Neural progenitor cell (in vitro differentiated cells): ENCODE measurements at regions not wholly inside any gene's neighbourhood (a gene's known extent, or its start where the extent isn't known, plus 50 kb on each side); places are given as distances from the start of the nearest gene placed in this dataset.

Experiments used
- EZH2phosphoT487 ChIP-seq: fragments of 200-600 bp; sonication (generic); IDR thresholded peaks from 2 replicates; pipeline ENCODE4 v1.6.1; 2017; ENCODE audit warnings: antibody characterized with exemption
- TF ChIP-seq, protein P1 (sequence below): fragments of 200-600 bp; sonication (generic); IDR thresholded peaks from 2 replicates; pipeline ENCODE4 v1.5.1; 2017; ENCODE audit warnings: antibody characterized with exemption, mild to moderate bottlenecking

DNA sequence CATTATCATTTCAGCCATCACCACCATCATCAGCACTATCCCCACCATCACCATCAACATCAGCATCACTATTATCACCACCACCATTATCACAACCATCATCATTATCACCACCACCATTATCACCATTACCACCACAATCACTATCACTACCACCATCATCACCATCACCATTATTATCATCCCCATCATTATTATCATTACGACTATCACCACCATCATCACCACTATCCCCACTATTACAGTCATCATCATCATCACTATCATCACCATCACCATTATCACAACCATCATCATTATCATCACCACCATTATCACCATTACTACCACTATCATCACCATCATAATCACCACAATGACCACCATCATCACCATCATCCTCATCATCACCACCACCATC lies 50.4 kb upstream of the CMKLR1 start:
- TF ChIP-seq, protein P1, sequence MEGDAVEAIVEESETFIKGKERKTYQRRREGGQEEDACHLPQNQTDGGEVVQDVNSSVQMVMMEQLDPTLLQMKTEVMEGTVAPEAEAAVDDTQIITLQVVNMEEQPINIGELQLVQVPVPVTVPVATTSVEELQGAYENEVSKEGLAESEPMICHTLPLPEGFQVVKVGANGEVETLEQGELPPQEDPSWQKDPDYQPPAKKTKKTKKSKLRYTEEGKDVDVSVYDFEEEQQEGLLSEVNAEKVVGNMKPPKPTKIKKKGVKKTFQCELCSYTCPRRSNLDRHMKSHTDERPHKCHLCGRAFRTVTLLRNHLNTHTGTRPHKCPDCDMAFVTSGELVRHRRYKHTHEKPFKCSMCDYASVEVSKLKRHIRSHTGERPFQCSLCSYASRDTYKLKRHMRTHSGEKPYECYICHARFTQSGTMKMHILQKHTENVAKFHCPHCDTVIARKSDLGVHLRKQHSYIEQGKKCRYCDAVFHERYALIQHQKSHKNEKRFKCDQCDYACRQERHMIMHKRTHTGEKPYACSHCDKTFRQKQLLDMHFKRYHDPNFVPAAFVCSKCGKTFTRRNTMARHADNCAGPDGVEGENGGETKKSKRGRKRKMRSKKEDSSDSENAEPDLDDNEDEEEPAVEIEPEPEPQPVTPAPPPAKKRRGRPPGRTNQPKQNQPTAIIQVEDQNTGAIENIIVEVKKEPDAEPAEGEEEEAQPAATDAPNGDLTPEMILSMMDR, result no peak
- no peak for TF ChIP-seq EZH2phosphoT487
